ENCODE measurements at regions not wholly inside any gene's neighbourhood (a gene's known extent, or its start where the extent isn't known, plus 50 kb on each side); places are given as distances from the start of the nearest gene placed in this dataset.

GRCh38 chr15:46577767-46578166 lies 942.9 kb downstream of the SQOR start:
- TF ChIP-seq EZH2phosphoT487 (IDR thresholded peaks at IDR 0.05; ENCODE audit: borderline replicate concordance, low read length) (no peak), CTCF (IDR thresholded peaks at IDR 0.05; ENCODE audit: low read depth, low read length, poor library complexity, severe bottlenecking) (no peak)
